Renal pelvis (tissue), 1 donor: ENCODE measurements at regions not wholly inside any gene's neighbourhood (a gene's known extent, or its start where the extent isn't known, plus 50 kb on each side); places are given as distances from the start of the nearest gene placed in this dataset.

Experiments used
- DNase-seq: peaks from one replicate; pipeline ENCODE4 v3.0.0-alpha.2; 2013

DNA sequence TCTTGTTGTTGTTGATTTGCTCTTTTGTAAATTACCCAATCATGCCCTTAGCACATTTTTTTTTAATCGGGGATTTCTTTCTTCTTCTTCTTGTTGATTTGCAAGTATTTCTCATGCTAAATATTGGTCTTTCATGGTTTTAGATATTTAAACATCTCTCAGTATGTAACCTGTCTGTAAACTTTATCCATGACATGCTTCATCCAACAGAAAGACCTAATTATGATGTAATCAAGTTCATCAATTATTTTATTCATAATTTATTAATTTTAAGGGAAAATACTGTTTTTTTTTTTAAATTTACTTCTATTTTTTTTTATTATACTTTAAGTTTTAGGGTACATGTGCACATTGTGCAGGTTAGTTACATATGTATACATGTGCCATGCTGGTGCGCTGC, 69.8 kb downstream of the TNFSF18 start:
- no peak for DNase-seq
